HG02588 (cell line): ENCODE measurements at regions not wholly inside any gene's neighbourhood (a gene's known extent, or its start where the extent isn't known, plus 50 kb on each side); places are given as distances from the start of the nearest gene placed in this dataset.

Experiments used
- ATAC-seq: cut with Tn5 transposase; IDR thresholded peaks from one replicate; pipeline ENCODE4 v1.9.1; 2021; ENCODE audit warnings: mild to moderate bottlenecking, moderate library complexity; ENCODE audit not compliant: unreplicated experiment

DNA sequence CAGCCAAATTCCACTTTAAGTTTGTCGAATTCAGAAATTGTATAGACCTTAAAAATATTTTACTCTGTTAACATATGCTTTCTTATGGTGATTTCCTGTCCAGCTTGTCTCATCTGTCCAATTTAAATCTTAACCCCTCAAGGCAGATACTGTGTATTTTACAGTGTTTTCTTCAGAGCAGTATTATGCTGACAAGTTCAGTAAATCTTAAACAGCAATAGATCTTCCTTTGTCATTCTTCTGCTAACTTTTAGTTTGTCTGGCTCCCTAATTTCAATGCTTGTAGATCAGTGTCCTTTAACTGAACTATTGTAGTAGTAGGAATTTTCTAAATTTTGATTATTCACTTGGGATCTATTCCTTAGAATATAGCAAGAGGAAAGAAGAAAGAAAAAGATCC is 52.8 kb upstream of the MEIS1 start:
- ATAC-seq = no peak

DNA sequence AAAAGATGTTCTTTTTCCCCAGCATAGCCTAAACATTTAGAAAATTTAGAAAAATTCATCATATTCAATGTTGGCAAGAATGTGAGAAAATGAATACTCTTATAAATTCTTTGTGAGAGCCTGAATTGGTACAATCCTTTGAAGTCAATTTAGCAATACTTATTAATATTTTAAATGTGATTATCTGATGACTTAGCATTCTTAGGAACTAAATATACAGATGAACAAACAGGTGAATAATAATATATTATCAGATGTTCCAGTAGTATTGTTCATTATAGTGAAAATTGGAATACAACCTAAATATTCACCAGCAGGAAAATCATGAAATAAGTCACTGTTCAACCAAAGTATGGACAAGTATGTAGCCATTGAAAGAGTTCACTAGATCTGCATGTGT is 55.5 kb upstream of the MEIS1 start:
- no peak for ATAC-seq

DNA sequence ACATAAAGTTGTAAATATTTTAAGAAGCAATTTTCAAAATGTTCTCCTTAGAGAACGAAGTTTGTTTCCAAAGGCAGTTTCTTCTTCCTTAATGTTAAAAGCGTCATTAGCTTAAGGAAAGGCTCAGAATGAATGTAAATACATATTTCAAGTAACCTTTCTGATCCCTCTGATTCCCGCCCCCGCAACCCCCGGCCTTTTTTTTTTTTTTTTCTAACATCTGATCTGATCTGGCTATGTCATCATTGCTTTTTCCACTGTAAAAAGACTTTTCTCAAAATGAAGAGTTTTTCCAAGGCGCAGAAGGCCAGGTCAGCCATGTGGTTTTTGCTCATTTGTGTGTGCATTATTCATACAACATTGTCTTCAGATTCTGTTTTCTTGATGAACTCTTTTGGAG is 57.1 kb upstream of the MEIS1 start:
- ATAC-seq = no peak

DNA sequence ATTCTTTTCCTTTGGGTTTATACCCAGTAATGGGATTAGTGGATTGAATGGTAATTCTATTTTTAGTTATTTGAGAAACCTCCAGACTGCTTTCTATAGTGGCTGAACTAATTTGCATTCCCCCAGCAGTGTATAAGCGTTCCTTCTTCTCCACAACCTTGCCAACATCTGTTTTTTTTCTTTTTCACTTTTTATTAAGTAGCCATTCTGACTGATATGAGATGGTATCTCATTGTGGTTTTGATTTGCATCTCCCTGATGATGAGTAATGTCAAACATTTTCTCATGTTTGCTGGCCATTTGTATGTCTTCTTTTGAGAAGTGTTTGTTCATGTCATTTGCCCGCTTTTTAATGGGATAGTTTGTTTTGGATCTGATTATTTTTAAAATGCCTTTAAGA is 64.1 kb upstream of the MEIS1 start:
- ATAC-seq = no peak

DNA sequence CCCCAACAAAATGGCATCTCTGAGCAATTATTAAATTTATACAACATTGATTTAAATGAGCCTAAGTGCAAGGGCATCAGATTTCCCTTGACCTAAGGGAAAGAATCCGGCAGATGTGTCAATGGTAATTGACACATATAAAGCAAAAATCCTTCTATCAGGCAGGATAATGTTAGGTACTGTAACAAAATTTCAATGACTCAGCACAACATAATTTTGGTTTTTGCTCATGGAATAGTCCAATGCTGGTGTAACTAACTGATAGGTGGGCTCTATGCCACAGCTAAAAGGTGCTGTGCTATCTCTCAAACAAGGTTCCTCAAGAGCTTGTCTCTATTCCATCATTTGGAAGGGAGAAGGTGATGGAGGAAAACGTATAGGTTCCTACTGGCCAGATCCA is 68.3 kb upstream of the MEIS1 start:
- no peak for ATAC-seq

DNA sequence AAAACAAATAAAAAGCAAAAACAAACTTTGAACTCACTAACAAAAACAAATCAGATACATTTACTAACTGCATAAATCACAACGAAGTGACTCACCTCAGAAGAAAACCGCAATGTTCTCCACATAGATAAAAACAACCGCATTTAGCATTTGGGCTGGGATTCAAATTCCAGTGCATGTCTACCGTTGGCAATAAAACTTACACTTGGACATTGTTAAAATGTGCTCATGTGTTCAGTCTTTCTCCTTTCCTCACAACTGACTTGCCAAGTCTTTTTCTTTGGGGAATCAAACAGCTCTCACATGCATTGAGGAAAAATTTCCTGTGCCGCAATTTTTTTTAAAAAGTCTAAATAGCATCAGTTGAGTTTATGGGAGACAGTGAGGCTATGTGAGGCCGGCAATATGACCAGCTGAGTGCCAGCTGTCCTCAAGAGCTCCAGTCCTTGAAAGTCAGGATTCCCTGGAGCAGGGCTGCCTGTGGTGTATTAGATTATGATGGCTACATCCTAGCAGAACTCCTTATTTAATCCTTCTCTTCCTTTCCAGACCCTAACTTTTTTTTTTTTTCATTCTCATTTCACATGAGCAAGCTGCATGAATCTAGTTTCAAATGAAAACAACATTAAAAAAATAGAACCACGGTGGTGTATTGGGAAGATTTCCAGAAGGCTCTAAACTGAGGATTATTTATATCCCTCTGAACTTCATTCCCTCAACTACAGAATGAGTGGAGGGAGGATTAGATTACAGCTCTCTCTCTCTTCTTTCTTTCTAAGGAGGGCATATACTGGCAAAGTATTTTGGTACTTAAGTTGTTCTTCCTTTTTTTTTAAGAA is 70.2 kb upstream of the MEIS1 start:
- no peak for ATAC-seq

DNA sequence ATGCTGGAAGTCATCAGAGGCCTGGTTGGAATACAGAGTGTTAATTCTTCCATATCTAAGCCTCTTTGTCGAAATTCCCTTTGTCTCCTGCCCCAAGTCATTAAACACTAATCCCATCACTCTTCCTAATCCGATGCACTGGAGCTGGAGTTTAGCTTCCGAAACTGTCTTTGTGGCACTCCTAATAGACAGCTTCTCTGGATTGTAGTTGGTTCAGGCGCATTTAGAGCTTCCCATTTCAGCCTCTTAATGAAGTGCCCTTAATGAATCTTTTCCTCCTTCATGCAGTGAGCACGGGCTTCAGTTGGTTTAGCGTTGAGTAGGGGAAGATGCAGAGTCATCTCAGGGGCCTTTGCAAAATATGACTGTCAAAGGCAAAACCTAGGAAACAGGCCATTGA is 72.2 kb upstream of the MEIS1 start:
- no peak for ATAC-seq

DNA sequence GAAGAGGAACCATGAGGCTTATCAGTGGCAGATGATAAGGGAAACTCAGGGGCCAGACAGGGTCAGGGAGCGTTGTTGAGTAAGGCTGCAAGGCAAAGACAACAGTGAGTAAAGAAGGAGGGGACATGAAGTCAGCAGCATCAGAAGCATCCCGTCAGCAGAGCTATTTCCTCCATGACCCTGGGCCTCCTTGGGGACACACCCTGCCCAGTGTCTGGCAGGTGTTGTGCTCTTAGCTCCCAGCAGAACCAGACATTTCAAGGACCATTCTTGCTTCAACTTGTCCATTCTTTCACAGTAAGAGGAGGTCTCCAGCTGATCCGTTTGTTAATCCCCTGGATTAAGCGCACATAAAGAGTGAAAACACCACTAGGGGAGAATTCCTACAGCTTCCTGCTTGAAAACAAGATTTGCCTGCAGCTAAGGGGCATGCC is 88.7 kb upstream of the MEIS1 start:
- ATAC-seq = no peak

DNA sequence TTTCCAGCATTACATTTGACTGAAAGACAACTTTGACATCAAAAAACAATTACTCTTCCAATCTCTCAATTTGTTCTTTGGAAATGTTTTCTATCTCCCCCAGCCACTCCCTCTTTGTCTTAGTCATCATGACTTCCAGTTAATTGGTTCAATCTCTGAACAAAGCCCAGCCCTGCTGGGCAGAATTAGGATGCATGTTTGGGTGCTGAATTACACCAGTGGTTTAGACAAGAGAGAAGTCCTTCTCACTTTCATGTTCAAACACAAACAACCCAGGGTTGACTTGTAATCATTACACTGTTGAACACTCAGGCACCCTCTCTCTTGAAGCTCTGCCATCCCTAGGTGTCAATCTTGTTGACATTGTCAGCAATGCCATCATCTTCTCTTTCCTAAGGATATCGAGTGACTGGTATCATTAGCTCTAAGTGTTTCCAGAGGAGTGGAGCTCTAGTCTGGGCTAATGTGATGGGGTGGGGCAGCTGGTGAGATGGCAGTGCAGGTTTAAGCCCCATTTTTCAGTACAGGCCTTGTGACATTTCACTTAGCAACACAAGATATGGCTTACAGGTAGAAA is 90.8 kb upstream of the MEIS1 start:
- ATAC-seq = no peak

DNA sequence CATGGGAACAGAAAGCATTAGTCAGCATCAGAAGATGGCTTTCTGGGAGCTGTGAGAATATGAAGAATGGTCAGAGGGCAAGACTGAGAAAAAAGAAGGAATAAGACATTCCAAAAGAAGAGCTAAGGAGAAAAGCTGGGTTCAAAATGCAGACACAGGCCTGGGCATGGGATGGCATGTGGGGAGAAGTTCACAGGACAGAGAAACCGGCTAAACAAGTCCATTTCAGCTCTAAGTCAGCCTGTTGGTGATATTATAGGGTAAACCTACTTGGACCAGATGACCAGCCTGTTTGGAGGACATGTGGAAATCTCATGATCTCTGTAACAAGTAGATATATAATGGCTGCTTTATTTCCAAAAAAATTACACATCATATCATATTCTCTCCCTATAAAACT is 91.7 kb upstream of the MEIS1 start:
- no peak for ATAC-seq

DNA sequence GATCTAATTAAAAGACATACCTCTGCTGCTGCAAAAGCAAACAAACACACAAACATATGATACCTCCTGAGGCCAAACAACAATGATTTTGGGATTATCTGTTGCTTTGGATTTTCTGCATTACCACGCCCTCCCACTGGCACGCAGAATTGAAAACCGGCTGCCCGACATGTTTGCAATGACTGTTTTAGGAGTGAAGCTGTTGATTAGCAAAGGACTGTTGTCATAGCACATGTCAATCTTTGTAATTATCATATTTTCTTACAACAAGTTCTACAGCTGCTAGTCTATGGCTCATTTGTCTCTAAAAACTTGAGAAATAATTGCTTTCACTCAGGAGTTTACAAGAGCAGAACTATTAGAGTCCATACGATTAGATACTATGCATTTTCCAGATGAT is 94.4 kb upstream of the MEIS1 start:
- ATAC-seq = no peak

DNA sequence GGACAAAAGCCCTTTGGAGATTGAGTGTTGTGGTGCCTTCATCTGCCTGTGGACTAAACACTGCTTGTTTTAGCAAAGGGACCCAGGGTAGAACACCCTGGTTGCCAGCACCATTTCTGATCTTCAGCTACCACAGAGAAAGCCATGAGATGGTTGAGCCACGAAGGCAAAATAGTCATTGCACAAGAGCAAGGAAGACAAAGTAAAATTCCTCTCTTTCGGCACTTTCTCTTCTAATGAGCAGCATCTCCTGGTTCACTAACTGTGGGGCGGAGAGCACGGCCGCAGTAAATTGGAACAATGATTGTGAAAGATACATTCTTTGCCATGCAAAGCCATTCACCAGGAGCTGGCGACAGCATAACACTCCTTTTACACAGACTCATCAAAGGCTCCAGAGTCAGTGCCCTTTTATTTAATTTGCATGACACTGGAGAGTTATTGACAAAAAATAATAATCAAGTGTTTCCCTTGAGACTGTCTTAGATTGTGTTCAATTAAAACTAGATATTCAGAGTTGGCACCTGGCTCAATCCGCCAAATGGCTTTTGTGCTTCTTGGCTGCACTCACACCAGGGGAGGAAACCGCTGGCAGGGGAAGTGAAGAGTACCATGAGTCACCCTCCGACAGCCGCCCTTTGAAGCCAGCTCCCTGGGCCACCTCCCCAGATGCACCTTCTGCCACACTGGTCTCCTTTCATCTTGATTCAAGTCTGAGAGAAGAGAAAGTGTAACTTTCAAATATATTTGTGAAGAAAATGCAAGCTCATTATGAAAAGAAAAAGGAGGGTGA is 100.5 kb upstream of the MEIS1 start:
- no peak for ATAC-seq

DNA sequence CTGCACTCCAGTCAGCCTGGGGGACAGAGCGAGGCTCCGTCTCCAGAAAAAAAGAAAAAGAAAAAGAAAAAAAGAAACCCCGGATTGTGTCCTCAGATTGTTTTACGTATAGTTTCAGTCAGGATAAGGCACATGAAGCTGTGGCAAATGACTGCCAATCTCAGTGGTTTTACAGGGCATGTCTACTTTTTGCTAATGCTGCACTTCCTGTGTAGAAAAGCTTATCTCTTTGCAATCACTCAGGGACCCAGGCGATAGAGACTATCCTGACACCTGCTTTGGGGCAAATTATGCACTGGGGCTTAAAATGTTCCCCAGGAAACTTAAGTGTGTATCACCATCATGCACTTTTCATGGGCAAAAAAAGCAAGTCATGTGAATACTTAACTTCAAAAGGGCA is 103.7 kb upstream of the MEIS1 start:
- ATAC-seq = no peak

DNA sequence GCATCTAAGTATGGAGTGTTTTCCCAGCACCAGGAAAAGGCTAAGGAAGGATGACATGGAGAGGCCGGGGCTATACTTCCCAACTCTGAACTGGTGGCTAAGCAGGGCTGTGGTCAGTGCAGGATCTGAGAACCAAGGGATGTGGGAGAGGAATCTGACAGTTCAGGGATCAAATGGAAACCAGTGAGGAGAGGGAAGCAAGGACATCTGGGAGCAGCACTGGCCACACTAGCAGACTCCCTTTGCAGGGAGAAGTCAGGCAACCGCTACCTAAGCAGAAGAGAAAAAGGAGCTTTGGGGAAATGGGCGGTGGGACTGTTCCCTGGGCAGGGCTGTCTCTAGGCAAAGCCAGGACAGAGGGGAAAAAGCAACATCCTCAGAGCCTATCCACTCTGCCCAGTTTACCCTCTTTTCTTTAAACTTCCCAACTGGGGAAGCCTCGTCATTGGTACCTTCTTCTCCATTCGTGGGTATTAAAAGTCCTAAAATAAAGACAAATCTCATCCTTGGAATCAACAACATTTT is 105.8 kb upstream of the MEIS1 start:
- no peak for ATAC-seq

DNA sequence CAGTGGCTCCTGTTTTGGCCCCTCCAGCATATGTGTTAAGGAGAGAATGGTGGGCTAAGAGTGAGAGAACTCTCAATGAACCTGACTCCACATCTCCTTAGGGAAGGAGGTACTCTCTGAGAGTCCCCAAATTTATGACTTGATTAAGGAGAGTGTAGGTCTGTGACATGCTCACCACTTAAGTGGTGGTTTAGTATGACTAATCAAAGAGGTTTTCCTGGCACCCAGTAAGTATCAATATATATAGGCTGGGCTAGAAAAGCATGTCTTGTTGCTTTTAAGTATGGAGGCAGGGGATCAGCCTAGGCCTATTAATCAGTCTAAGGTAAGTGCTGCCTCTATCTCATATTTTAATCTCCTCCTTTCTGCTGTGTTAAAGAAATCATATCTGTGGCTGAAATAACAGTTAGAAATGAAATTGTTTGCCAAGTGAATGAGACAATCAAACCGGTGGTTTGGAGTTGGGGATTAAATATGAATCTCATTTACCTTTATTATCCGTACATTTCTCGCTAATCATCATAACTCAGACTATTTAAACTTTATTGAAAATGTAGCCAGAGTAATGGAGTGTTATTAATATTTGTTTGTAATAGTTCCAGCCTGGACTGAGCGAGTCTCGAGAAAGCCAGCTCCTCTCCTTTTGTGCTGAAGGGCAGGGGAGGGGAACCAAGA is 107.7 kb upstream of the MEIS1 start:
- ATAC-seq = no peak

DNA sequence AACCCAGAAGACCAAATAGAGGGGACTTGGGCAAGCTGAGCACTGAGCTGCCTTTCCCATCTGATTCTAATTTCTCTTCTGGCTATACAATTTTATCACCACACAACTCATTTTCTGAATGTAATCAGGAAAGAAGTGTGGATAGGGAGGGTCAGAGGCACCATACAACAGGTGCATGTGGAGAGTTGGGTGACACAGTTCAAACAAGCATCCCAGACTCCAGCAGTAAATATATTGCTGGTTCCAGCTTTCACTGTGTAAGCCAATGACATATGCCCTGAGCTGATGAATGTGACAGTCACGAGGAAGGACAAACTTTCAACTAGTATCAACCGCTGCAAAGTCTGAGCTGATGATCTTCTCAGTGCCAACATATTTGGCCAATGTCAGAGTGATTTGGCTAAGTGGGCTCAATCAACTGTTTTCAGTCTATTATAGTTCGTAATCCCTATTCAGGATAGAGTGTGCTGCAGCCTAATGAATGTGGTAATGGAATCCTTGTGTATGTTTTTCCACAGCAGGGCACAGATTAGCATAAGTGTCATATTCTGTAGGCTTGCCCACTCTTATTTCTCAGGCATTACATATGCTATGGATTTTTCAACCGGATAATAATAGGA is 109.9 kb upstream of the MEIS1 start:
- no peak for ATAC-seq

DNA sequence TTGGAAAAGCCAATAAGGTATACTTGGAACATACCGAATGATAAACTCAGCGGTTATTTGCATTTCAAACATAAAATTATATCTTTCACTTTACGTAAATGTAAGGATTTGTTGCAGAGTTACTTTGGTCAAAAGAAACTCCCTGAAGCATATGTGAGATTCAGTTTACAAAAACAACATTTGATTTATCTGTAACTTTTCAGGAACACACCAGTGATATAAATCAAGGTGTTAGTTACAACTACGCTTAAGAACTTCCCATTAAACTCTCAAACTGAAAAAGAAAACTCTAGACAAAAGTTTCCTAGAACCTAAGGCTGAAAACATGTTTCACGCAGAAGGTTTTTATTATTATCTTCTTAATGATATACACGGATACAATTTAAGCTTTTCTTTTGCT is 110.6 kb upstream of the MEIS1 start:
- ATAC-seq = no peak

DNA sequence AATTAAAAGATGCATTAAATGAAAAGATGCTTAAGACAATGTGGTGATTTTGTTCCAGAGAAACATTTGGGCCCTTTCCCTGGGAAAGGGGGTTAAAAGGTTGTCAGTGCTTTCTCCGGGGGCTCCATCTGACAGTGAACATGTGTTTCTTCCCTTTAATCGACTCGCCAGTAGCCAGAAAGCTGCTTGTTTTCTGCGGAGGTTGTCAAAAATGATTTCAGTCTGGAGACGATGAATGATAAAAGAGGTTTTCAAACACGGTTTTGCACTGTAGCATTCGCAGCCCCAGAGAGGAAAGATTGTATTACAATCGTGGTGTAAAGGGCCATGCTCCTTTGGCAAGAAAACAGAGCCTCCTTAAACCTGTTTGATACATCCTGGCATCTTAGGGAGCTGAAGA is 111.5 kb upstream of the MEIS1 start:
- ATAC-seq = no peak

DNA sequence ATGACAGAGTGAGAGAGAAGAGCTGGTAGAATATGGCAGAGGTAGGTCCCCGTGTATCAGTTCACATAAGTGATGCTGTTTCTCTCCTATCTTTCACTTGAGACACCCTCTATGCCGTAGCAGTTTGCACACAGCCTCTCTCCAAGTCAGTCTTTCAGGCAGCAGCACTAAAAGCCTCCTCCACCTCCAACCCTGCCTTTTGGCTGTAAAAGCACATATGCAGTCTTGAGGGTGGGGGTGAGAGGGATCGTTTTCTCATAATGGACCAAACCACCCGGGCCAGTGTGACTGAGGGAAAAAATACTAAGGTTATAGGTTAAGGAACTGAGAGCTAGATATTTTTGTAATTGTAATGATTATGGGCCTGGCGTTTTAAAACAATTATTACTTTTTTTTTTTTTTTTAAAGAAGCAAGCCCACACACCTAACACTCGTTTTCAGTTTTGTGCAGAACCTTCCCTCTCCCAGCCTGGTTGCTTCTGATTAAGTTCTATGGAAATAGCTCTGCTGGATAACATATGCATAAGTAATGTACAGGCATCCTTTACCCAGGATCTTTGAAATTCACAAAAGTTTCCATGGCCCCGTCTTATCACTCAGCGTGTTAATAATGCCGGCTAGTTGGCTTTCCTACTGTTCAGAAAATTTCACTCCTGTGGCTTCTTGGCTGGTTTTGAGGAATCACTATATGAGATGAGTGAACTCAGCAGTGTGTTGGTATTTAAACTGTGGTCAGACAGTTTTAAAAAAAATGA is 112.2 kb upstream of the MEIS1 start:
- ATAC-seq = no peak

DNA sequence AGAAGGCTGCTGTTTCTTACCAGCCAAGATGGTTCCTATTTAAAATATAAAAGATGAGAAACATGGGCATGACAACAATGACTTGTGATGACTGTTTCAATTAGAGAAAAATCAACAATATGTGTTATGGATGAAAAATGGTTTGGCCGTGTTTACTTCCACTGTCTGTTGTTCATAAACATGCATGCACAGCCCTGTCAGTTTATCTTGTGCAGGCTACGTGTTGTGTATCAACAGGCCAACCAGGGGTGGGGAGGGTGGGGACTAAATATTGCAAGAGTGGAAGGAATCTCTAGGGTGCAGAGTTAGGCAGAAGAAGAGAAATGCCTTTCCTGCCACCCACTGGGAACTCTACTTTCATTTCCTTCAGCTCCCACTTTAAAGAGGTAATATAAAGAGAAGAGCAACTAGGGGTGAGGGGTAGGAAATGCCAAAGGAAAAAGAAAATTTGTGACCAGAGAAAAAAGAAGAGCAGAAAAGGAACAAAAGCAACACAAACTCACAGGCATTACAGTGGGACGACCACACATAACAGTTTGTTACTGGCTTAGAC is 116.8 kb upstream of the MEIS1 start:
- no peak for ATAC-seq
